ENCODE measurements at regions not wholly inside any gene's neighbourhood (a gene's known extent, or its start where the extent isn't known, plus 50 kb on each side); places are given as distances from the start of the nearest gene placed in this dataset.

DNA sequence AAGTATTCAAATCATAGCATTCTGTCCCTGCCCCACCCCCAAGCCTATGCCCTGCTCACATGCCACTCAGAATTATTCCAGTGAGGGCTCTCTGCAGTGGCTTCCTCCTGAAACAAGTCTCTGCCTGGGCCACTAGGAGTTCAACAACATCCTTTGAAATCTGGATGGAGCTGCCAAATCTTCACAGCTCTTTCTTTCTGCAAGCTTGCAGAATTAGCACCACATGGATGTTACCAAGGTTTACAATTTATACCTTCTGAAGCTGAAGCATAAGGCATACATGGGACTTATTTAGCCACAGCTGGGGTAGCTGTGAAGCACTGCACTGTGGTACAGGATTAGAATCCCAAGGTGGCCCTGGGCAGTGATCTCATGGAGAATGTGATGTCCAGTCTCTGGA is 577.5 kb downstream of the CD109 start (continued):
- TF ChIP-seq EZH2 (IDR thresholded peaks at IDR 0.05; ENCODE audit: low read depth, unreplicated experiment) (no peak), EZH2phosphoT487 (IDR thresholded peaks at IDR 0.05; ENCODE audit: unreplicated experiment) (no peak), ZNF114 (CRISPR knock-in tag; IDR thresholded peaks at IDR 0.05) (no peak), ZNF331 (CRISPR knock-in tag; IDR thresholded peaks at IDR 0.05; ENCODE audit: low read depth) (no peak)

DNA sequence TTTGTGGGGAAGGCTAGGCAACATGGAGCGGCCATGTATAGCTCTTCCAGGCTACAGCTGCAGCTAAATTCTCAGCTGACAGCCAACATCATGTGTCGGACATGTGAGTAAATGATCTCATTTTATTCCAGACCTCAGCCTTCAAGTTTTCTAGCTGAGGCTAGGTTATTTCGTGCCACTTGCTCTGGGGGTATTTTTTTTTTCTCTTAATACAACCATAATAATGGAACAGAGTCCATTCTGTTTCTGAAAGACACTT is 573.5 kb downstream of the CD109 start:
- Mint-ChIP-seq H3K36me3 (ENCODE audit: low read depth) (no peaks in the 10 kb centered on the region), H3K4me1 (peaks cover 8% of the 10 kb centered on the region), H3K27me3 (ENCODE audit: insufficient read depth, low read depth, poor library complexity) (no peaks in the 10 kb centered on the region), H3K9me3 (no peaks in the 10 kb centered on the region), H3K4me3 (no peak overlapping the region), H3K27ac (no peak overlapping the region)
- Histone ChIP-seq H3K9me2 (ENCODE audit: insufficient read depth) (0 out of 2 replicates have a peak, but pooled peaks cover 5% of the 10 kb centered on the region), H3K79me2 (replicated peaks; ENCODE audit: insufficient read depth) (no peaks in the 10 kb centered on the region), H3K4me3 (no peak overlapping the region), H3K27ac (ENCODE audit: low read depth) (no peak overlapping the region), H2AFZ (no peak overlapping the region), H3K36me3 (ENCODE audit: insufficient read depth) (no peaks in the 10 kb centered on the region), H4K20me1 (replicated peaks; ENCODE audit: insufficient read depth) (no peaks in the 10 kb centered on the region), H3K27me3 (ENCODE audit: insufficient read depth) (no peaks in the 10 kb centered on the region), H3K4me2 (no peak overlapping the region), H3F3A (replicated peaks; ENCODE audit: low read depth) (no peaks in the 10 kb centered on the region), H3K4me1 (ENCODE audit: insufficient read depth) (0 out of 2 replicates have a peak, but pooled peaks cover 9% of the 10 kb centered on the region)
- ATAC-seq, result no peak
- no peak for DNase-seq (ENCODE audit: low spot score)
- TF ChIP-seq ZNF114 (CRISPR knock-in tag; IDR thresholded peaks at IDR 0.05) (no peak), STAT1 (IDR thresholded peaks at IDR 0.05; ENCODE audit: unreplicated experiment) (no peak), NANOG (IDR thresholded peaks at IDR 0.05; ENCODE audit: borderline replicate concordance) (no peak), JUNB (IDR thresholded peaks at IDR 0.05; ENCODE audit: unreplicated experiment) (no peak), POLR2AphosphoS5 (IDR thresholded peaks at IDR 0.05; ENCODE audit: low read depth) (no peak), EZH2phosphoT487 (IDR thresholded peaks at IDR 0.05; ENCODE audit: unreplicated experiment) (no peak), EZH2 (IDR thresholded peaks at IDR 0.05; ENCODE audit: low read depth, unreplicated experiment) (no peak), CTCF (conservative IDR thresholded peaks at IDR 0.05; ENCODE audit: low read depth in 2 of 2) (no peak), ZNF331 (CRISPR knock-in tag; IDR thresholded peaks at IDR 0.05; ENCODE audit: low read depth) (no peak), CREB1 (CRISPR knock-in tag; IDR thresholded peaks at IDR 0.05; ENCODE audit: low read depth) (no peak), ETS1 (IDR thresholded peaks at IDR 0.05) (no peak), ZNF462 (CRISPR knock-in tag; IDR thresholded peaks at IDR 0.05) (no peak)
- TF ChIP-seq, protein P1, sequence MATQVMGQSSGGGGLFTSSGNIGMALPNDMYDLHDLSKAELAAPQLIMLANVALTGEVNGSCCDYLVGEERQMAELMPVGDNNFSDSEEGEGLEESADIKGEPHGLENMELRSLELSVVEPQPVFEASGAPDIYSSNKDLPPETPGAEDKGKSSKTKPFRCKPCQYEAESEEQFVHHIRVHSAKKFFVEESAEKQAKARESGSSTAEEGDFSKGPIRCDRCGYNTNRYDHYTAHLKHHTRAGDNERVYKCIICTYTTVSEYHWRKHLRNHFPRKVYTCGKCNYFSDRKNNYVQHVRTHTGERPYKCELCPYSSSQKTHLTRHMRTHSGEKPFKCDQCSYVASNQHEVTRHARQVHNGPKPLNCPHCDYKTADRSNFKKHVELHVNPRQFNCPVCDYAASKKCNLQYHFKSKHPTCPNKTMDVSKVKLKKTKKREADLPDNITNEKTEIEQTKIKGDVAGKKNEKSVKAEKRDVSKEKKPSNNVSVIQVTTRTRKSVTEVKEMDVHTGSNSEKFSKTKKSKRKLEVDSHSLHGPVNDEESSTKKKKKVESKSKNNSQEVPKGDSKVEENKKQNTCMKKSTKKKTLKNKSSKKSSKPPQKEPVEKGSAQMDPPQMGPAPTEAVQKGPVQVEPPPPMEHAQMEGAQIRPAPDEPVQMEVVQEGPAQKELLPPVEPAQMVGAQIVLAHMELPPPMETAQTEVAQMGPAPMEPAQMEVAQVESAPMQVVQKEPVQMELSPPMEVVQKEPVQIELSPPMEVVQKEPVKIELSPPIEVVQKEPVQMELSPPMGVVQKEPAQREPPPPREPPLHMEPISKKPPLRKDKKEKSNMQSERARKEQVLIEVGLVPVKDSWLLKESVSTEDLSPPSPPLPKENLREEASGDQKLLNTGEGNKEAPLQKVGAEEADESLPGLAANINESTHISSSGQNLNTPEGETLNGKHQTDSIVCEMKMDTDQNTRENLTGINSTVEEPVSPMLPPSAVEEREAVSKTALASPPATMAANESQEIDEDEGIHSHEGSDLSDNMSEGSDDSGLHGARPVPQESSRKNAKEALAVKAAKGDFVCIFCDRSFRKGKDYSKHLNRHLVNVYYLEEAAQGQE (IDR thresholded peaks at IDR 0.05; ENCODE audit: unreplicated experiment), result no peak

Measured in GM23338 (cell line).